GF-D8 (cell line): ENCODE measurements at regions not wholly inside any gene's neighbourhood (a gene's known extent, or its start where the extent isn't known, plus 50 kb on each side); places are given as distances from the start of the nearest gene placed in this dataset.
"Not testable (repeated sequence)": the region's sequence is repeated elsewhere in the genome, so short reads cannot be mapped to it uniquely, and the experiment has no call there.

Source experiments
- DNase-seq: peaks from one replicate; lab custom pipeline; 2025; lab: John Stamatoyannopoulos, UW

DNA sequence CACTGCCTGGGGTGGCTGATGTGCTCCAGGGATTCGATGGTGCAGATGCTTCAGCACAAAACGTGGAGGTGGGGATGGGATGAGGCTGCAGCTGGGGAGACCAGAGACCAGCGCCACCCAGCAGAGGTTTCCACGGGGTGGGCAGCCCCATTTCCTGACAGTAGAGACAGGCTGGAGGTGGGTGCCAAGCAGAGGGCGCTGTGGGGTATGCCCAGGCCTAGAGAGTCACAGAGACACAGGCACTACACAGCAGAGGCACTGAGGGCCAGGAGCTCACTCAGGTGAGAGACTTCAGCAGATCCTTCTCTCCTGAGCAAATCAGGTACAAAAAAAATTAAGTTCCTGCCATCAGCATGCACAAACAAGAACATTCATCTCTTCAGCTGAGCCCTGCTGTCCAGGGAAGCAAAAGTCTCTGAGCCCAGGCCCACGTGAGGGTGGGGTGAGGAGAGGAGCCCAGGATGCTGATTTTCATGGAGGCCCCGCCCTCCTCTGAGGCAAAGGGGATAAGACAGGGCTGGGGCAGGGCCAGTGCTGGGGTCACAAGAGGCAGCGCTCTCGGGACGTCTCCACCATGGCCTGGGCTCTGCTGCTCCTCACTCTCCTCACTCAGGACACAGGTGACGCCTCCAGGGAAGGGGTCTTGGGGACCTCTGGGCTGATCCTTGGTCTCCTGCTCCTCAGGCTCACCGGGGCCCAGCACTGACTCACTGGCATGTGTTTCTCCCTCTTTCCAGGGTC, 53.1 kb downstream of the GGTLC2 start:
- no peak for DNase-seq

DNA sequence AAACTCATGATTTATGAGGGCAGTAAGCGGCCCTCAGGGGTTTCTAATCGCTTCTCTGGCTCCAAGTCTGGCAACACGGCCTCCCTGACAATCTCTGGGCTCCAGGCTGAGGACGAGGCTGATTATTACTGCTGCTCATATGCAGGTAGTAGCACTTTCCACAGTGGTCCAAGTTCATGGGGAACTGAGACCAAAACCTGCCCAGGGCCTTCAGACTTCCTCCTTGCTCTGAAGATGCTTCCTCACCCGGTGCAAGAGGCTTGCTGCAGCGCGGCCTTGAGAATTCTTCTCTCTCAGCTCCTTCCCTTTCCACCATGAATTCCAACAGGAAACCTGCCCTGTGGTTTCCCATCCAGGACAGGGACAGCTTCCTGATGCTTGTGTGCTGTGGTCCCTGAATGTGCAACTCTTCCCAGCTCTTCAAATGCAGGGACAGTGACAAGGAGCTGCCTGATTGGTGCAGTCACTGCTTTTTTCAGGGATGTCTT, 53.9 kb downstream of the GGTLC2 start:
- no peak for DNase-seq

DNA sequence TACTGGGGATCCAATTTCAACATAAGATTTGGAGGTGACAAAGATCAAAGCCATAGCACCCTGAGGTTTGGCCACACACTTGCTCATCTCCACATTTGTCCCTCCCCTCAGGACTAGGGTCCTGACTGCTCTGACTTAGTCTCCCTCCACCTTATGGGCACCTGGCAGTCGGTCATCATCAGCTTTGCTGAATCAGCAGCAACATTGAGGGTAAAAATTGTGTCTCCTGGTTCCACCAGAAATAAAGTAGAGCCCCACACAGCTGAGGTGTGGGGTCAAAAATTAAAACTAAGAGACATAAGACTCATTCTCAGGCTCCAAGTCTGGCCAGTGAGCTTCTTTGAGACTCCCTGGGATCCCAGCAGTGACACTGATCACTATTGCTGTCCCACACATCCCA, 56.2 kb downstream of the GGTLC2 start:
- DNase-seq = no peak

DNA sequence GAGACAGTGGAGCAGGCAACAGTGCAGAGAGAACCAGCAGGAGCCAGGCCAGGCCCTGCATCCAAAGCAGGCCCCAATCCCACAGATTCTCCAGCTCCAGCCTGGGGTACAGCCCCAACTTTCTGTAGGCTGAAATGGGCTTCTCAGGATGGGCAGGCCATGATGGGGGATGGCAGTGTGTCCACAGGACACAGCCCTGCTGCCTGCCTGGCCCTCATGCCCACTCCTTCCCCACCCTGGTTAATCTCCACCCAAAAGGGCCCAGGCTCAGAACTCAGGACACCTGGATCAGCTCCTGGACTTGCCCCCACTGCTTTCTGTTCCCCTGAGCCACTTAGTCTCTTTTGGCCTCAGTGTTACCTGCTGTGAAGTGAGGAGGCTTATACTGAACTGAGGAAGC, 57.1 kb downstream of the GGTLC2 start:
- DNase-seq = not testable (repeated sequence)

DNA sequence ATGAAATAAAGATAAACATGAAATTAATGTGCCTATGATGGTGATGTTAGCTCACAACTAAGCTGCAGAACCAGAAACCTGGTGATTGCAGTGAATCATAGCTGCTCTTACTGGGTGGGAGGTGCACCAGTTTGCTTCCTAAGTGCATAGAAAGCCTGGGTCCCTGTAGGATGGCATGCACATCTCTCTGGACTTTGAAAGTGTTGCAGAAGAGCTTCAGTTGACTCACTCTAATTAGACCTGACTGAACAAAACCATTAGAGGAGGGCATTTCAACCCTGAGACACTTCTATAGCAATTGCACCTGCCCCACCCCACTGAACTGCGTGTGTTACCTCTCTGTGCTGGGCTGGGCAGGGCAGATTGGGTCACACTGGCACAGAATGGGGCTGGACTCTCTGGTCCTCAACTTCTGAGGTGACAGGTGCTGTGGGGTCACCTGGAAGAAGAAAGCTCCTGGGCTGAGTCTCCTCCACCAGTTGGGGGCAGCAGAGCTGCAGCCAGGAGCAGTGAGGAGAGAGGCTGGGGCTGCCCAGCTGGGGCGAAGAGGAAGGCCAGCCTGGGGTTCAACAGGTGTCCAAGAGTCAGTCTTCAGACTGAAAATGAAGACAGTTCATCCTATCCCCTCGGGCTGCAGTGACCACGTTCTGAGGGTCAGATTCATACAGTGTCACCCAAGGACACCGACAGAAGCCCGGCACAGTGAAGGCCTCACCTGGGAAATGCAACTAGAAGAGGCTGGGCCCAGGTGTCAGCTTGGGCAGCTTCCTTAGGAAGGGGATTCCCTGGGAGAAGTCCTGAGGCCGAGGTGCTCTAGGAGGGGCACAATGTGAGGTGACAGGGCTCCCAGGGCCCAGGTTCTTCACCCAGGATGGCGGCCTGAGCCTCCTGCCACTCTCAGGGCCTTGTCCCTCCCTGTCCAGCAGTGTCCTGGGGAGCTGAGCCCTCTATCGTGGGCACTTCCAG, 58.1 kb downstream of the GGTLC2 start:
- no peak for DNase-seq

DNA sequence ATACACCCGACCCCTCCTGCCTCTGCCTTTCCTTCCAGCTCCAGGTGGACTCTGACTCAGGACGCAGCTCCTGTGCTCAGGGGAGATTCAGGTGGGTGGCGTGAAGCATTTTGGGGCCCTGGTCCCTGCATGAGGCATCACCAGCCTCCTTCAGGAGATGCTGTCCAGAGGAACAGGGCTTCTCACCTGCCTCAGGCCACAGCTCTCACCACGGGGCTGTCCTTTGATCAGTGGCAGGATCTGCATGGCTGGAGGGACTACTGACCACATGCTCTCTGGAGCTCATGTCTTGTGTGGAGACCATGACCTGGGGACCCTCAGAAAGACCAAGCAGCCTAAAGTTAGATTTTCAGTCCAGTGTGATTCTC, 58.8 kb downstream of the GGTLC2 start:
- no peak for DNase-seq

DNA sequence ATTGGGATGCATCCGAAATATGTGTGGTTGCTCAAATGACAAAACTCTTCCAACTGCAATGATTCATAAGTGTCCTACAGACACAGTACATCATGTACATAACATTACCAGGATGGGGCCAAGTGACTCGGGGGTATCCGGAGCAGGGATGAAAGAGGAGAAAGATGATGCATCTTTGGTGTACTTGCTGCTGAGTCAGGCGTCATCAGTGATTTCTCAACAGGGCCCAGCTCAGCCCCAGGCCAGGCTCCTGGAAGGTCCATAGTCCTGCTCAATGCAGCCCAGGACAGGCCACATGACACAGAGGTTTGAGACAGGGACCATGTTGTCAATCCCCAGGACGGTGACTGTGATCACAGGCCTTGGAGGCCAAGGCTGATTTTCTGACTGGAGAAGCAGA, 59.3 kb downstream of the GGTLC2 start:
- DNase-seq = no peak

DNA sequence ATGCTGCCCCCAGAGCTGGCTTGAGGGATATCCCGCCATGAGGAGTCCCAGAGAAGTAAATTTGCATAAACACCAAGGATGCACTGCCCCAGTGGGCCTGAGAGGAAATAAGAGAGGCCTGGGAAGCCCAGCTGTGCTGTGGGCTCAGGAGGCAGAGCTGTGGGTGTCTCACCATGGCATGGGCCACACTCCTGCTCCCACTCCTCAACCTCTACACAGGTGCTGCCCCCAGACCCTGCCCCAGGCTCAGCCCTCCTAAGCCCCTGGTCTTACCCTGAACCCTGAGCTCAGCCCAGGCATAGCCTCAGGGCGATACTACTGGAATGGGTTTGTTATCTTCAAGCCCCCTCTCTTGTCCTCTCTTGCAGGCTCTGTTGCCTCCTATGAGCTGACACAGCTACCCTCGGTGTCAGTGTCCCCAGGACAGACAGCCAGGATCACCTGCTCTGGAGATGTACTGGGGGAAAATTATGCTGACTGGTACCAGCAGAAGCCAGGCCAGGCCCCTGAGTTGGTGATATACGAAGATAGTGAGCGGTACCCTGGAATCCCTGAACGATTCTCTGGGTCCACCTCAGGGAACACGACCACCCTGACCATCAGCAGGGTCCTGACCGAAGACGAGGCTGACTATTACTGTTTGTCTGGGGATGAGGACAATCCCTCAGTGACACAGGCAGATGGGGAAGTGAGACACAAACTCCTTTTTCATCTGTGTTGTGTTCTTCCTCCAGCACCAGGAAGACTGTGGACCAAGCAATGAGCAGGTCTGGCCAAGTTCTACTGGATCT, 59.9 kb downstream of the GGTLC2 start:
- no peak for DNase-seq

DNA sequence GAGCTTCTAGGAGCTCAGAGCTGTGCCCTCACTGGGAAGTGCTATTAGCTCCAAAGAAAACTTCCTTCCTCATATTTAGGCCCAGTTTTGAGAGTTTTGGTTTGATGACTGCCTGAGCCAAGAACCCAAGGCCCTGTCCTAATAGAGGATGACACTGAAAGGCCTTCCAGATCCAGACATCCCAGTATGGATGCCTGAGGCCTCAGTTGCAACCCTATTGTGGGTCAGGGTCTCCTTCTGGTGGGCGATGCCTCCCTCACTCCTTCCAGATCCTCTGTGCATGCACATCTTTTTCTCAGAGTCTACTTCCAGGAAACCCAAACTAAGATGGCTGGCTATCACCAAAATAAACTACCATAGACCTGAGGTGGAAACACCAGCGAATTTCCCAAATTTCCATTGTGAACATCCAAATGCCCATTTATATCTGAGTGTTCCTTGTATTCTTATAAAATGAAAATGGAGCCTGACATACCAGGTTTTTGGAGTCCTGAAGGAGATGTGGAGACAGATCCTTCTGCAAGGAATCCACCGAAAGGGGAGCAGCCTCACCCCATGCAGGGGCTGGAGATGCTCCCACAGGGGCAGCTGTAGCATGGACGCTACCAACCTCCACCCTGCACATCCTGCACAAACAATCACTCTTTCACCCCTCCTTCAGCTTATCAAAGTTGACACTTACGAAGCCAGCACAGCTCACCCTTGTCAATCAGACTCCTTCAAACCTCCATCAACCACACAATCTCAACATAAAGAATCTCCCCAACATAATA, 61.1 kb downstream of the GGTLC2 start:
- no peak for DNase-seq

DNA sequence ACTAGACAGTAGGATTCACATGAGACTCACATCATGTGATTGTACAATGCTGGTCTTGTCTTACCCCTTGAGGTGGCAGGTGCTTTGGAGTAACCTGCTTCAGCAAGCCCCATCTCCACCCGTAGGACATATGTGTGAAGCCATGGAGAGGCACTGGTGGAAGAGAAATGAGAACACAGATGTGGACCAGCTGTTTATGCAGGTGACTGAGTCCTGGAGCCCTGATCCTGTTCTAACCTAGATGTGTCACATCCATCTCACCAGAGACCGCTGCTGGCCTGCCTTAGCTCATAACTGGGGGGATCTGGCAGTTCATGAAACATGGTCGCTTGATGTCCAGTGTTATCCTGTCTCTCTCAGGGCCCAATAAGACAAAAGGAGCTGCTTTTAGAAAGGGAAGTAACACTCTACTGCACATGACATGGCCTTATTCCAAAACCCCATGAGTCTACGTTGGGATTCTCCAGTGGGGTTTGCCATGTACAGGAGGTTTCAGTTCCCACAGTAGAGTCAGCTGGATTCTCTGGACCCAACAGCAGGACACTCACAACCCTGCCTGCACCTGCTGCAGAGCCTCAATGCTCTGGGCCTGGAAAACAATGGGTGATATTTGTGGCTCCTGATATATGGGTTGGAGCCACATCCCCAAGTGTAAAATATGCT, 62.0 kb downstream of the GGTLC2 start:
- no peak for DNase-seq

DNA sequence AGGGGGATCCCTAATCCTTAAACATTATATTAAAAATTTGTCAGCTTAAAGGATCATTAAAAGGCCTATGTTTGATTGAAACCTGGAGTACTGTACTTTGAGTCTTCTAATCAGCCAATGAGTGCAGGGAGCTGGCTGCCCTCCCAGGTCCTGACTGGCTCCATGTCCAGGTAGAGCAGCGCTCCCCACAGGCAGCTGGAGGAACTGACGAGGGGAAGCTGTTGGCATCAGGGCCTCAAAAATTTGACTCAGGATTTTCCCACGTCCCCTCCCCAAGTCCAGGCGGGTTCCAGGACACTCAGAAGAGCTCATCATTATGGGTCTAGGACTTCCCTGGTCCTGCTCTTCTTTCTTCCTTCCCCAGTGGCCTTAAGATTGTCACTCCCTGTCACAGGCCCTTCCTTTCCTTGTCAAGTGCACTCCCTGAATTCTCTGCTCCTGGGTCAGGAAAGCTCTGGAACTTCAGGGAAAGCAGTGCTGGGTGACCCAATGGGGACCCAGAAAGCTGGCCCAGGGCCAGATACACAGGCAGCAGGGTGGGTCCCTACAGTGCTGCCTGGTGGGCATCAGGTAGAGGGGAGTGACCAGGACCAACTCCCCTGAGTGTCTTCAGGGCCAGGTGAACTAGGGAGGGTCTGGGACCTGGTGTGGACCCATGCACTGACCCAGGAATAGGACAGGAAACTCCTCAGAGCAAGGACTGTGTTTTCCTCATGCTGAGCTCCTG, 65.5 kb downstream of the GGTLC2 start:
- DNase-seq = no peak

DNA sequence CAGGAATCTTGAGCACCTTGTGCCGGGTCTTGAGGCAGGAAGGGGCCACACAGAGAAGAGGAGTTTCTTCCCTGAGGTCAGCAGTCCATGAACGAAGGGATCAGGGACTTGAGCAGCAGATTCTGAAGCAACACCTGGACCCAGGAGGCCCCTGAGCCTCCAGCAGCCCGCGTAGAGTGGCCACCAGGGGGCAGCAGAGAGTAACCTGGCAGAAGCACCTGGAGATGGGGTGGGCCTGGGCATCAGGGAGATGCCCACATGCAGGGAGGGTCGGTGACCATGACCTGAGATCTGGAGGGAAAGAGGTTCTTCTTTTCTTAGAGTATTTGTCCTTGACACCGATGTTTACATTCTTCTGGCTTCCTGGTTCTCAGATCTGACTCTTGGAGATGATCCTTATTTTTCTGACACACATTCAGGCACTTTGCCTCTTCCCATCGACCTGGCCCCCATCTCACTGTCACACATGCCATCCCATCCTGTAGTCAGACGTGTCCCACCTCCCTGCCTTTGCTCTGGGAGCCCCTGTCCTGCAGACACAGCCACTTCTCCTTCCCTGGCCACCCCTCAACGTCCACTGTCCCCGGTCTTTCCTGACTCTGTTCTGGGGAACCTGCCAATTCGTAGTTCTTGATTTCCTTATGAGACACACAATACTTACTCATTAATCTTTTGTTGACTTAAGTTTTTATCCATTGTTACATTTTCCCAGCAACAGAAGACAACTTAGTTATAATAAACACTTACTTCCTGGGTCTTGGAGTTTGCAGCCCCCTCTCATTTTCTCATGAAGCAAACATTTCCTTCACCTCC, 66.5 kb downstream of the GGTLC2 start:
- no peak for DNase-seq

DNA sequence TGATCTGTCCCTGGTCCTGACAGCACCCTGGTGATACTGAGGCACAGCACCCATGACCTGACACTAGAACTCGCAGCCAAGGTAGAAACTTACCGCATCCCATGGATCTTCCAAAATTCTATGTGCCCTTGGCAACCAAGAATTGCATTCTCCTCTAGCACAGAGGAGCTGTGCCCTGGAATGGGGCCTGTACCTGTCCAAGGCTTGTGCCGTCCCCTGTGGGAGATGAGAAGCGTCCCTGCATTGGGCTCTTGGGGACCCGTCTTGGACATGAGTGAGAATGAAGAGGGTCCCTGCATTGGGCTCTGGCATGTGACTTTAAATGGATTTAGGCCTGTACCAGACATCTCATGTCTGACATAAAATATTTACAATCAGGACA, 67.1 kb downstream of the GGTLC2 start:
- DNase-seq = no peak

DNA sequence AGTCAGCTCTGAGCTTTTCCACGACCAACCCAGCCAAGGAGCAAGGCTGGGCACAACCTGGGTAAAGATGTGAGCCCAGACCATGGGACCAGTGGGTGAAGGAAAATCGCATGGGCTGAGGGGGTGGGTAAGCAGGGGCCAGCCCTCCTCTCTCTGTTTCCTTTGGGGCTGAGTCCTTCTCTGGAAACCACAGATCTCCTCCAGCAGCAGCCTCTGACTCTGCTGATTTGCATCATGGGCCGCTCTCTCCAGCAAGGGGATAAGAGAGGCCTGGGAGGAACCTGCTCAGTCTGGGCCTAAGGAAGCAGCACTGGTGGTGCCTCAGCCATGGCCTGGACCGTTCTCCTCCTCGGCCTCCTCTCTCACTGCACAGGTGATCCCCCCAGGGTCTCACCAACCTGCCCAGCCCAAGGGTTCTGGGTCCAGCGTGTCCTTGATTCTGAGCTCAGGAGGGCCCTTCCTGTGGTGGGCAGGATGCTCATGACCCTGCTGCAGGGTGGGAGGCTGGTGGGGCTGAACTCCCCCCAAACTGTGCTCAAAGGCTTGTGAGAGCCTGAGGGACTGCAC, 67.8 kb downstream of the GGTLC2 start:
- DNase-seq = no peak

DNA sequence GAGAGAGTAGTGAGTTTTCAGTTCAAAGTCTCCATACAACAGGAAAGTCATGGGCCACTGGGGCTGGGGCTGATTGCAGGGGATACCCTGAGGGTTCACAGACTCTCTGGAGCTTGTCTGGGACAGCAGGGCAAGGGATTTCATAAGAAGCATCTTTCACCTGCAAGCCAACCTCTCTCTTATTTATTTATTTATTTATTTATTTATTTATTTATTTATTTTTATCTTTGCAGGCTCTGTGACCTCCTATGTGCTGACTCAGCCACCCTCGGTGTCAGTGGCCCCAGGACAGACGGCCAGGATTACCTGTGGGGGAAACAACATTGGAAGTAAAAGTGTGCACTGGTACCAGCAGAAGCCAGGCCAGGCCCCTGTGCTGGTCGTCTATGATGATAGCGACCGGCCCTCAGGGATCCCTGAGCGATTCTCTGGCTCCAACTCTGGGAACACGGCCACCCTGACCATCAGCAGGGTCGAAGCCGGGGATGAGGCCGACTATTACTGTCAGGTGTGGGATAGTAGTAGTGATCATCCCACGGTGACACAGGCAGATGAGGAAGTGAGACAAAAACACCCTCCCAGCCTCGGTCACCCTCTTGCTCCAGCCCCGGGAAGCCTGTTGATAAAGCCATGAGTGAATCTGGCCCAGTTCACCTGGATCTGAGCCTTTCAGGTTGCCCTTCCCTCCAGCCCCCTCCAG, 68.4 kb downstream of the GGTLC2 start:
- DNase-seq = no peak

DNA sequence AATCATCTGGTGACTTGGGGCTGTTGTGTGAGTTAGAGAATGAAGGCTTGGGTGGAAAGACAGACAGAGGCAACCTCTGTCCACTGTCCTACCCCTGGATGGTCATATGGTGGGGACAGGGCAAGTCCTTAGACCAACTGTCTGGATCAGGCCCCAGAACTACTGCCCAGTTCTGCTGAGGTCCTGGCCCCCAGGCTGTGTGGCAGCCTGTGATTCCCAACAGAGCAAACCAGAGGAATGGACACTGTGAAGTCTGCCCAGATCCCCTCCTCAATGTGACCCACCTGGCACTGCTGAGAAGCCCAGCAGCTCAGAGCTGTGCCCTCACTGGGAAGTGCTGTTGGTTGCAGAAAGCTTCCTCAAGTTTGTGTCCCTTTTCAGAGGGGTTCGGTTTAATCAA, 69.0 kb downstream of the GGTLC2 start:
- DNase-seq = no peak

DNA sequence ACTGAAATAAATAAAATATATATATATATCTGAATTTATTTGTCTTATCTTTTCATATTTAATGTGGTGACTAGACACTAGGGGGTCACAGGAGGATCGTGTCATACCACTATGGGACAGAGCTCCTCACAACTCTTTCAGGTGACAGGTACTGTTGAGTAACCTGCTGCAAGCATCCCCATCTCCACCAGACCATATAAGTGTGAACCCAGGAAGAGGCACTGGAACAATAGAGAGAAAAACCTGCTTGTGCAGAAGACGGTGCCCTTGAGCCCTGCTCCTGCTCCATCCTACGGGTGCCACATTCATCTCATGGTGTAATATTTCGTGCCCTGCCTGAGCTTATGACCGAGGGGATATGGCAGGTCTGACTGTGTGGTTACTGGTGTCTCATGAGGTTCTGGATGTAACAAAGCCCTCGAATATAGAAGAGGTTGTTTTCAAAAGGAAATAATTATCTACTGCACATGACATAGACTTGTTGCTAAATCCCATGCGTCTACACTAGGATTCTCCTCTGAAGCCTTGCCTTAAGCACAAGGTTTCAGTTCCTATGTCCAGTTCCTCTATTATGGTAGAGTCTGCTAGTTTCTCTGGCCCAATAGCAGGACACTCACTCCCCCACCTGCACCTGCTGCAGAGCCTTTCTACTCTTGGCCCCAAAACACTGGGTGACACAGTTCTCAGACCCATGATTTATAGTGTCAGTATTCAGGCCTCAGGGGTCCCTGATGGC, 70.4 kb downstream of the GGTLC2 start:
- no peak for DNase-seq

DNA sequence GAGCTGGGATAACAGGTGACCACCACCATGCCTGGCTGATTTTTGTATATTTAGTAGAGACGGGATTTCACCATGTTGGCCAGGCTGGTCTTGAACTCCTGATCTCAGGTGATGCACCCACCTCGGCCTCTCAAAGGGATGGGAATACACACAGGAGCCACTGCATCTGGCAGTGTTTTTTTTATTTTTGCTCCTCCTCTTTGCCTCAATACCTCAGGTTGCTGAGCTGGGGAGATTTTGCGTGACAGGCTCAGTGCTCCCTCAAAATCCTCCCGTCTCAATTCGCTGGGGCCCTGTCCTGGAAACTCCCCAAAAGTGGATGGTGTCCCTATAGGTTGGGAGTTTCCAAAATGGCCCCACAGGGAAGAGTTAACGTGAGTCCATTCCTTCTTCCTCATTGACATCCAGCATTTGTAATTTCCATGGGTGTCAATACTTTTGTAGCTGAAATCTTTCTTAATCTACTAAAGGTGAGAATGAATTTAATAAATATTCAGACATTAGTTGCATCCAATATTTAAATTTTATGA, 71.8 kb downstream of the GGTLC2 start:
- no peak for DNase-seq
